BLaER1 (cell line): ENCODE measurements at regions not wholly inside any gene's neighbourhood (a gene's known extent, or its start where the extent isn't known, plus 50 kb on each side); places are given as distances from the start of the nearest gene placed in this dataset.

Experiments used
- H3K27ac ChIP-seq: shearing (Covaris generic); formaldehyde crosslinking; 2 replicates; pipeline ENCODE4 v1.8.1; 2022
- H3K27me3 ChIP-seq: shearing (Covaris generic); formaldehyde crosslinking; 2 replicates; pipeline ENCODE4 v1.8.1; 2022
- H3K36me3 ChIP-seq: shearing (Covaris generic); formaldehyde crosslinking; 2 replicates; pipeline ENCODE4 v1.8.1; 2022
- H3K4me1 ChIP-seq: shearing (Covaris generic); formaldehyde crosslinking; 2 replicates; pipeline ENCODE4 v1.8.1; 2022
- H3K4me2 ChIP-seq: shearing (Covaris generic); formaldehyde crosslinking; 2 replicates; pipeline ENCODE4 v1.8.1; 2022
- H3K4me3 ChIP-seq: shearing (Covaris generic); formaldehyde crosslinking; 2 replicates; pipeline ENCODE4 v1.8.1; 2022
- H3K9ac ChIP-seq: shearing (Covaris generic); formaldehyde crosslinking; 2 replicates; pipeline ENCODE4 v1.8.1; 2022
- H3K9me3 ChIP-seq: shearing (Covaris generic); formaldehyde crosslinking; 2 replicates; pipeline ENCODE4 v1.8.1; 2022
- H4K20me1 ChIP-seq: shearing (Covaris generic); formaldehyde crosslinking; 2 replicates; pipeline ENCODE4 v1.8.1; 2022
- Cebpa-rat ChIP-seq: shearing (Covaris generic); IDR thresholded peaks from 2 replicates; pipeline ENCODE4 v1.8.1; 2022

- H3K4me3 ChIP-seq = no peak overlapping the region
- no peaks in the 10 kb centered on the region for H3K27me3 ChIP-seq
- no peaks in the 10 kb centered on the region for H4K20me1 ChIP-seq
- H3K27ac ChIP-seq = no peak overlapping the region
- no peak overlapping the region for H3K4me2 ChIP-seq
- no peak overlapping the region for H3K9ac ChIP-seq
- no peak for TF ChIP-seq Cebpa-rat
- no peaks in the 10 kb centered on the region for H3K4me1 ChIP-seq
- no peaks in the 10 kb centered on the region for H3K9me3 ChIP-seq
- no peaks in the 10 kb centered on the region for H3K36me3 ChIP-seq
Measured at GRCh38 chr13:34343413-34343940, 525.5 kb downstream of the RFC3 start.

GRCh38 chr13:34344816-34345215 lies 526.9 kb downstream of the RFC3 start:
- Histone ChIP-seq H3K27me3 (no peaks in the 10 kb centered on the region), H3K9ac (no peak overlapping the region), H3K36me3 (no peaks in the 10 kb centered on the region), H3K4me2 (no peak overlapping the region), H3K27ac (no peak overlapping the region), H3K4me3 (no peak overlapping the region), H3K9me3 (no peaks in the 10 kb centered on the region), H4K20me1 (no peaks in the 10 kb centered on the region), H3K4me1 (no peaks in the 10 kb centered on the region)
- TF ChIP-seq Cebpa-rat = no peak

GRCh38 chr13:34345258-34345965 lies 527.5 kb downstream of the RFC3 start:
- no peaks in the 10 kb centered on the region for H3K36me3 ChIP-seq
- no peak overlapping the region for H3K9ac ChIP-seq
- H3K27ac ChIP-seq = no peak overlapping the region
- no peak overlapping the region for H3K4me3 ChIP-seq
- no peaks in the 10 kb centered on the region for H3K27me3 ChIP-seq
- no peaks in the 10 kb centered on the region for H3K4me1 ChIP-seq
- no peaks in the 10 kb centered on the region for H3K9me3 ChIP-seq
- H3K4me2 ChIP-seq = no peak overlapping the region
- H4K20me1 ChIP-seq = no peaks in the 10 kb centered on the region
- no peak for TF ChIP-seq Cebpa-rat

DNA sequence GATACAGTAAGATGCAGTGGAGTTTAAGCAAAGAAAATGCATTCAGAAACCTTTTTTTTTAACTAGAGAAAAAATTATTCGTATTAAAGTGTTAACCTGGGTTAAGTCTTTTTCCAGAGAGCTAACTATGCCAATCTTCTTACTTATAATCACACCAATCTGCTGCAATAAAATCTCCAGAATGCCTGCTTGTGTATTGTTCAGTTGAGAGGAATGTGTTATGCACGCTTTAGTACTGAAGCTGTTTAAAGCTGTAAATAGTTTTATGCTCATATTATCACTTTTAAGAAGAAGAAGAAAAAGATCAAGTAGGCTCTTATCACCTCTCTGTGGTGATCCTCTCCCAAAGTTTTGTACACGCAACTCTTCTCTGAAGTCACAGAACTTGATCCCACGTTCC lies 528.7 kb downstream of the RFC3 start:
- no peaks in the 10 kb centered on the region for H3K36me3 ChIP-seq
- H3K27me3 ChIP-seq = no peaks in the 10 kb centered on the region
- H3K27ac ChIP-seq = no peak overlapping the region
- no peak overlapping the region for H3K4me3 ChIP-seq
- no peaks in the 10 kb centered on the region for H4K20me1 ChIP-seq
- H3K9ac ChIP-seq = no peak overlapping the region
- H3K4me1 ChIP-seq = no peaks in the 10 kb centered on the region
- no peak for TF ChIP-seq Cebpa-rat
- H3K9me3 ChIP-seq = no peaks in the 10 kb centered on the region
- no peak overlapping the region for H3K4me2 ChIP-seq

DNA sequence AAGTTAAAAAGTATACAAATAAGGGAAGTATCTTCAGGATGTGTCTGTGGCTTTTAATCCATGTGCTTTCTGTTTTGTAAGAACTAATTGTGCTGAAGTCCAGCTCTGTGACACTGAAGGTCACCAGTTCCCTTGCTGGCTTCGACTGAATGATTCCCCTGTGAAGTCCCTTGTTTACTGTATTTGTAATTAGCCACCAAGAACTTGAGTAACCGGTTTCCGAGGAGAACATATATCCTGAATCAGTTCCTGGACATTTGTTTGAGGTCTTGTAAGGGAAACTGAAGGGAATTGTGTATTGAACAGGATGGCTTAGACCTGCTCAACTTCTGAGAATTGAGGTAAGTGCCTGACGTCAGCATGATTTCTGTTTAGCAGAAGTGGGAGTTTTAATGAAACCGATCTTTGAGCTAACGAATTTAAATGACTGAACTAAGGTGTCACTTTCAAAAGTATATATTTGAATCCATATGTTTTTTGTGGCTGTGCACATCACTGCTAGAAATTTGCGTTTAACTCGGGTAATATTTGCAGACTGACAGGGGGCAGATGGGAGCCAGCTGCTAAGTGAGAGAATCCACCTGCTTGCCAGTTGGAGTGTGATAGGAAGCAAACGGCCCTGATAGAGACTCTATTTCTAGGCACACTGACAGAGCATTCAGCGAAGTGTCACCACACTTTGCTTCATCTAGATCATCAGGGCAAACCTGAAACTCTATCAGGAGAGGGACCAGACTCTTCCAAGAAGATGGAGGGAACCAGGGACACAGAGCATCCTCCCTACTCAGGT lies 530.0 kb downstream of the RFC3 start:
- Histone ChIP-seq H3K9me3 (no peaks in the 10 kb centered on the region), H3K4me2 (no peak overlapping the region), H3K4me1 (no peaks in the 10 kb centered on the region), H3K9ac (no peak overlapping the region), H3K27ac (no peak overlapping the region), H3K36me3 (no peaks in the 10 kb centered on the region), H3K27me3 (no peaks in the 10 kb centered on the region), H3K4me3 (no peak overlapping the region), H4K20me1 (no peaks in the 10 kb centered on the region)
- no peak for TF ChIP-seq Cebpa-rat

- TF ChIP-seq Cebpa-rat = no peak
- Histone ChIP-seq H4K20me1 (no peaks in the 10 kb centered on the region), H3K9ac (no peak overlapping the region), H3K9me3 (no peaks in the 10 kb centered on the region), H3K4me2 (no peak overlapping the region), H3K36me3 (no peaks in the 10 kb centered on the region), H3K4me3 (no peak overlapping the region), H3K4me1 (no peaks in the 10 kb centered on the region), H3K27me3 (no peaks in the 10 kb centered on the region), H3K27ac (no peak overlapping the region)
Measured at GRCh38 chr13:34349091-34349722, 531.3 kb downstream of the RFC3 start.

- H3K27me3 ChIP-seq = no peaks in the 10 kb centered on the region
- no peaks in the 10 kb centered on the region for H3K4me1 ChIP-seq
- no peak overlapping the region for H3K4me2 ChIP-seq
- H3K4me3 ChIP-seq = no peak overlapping the region
- no peaks in the 10 kb centered on the region for H3K36me3 ChIP-seq
- no peak overlapping the region for H3K9ac ChIP-seq
- no peaks in the 10 kb centered on the region for H3K9me3 ChIP-seq
- no peak overlapping the region for H3K27ac ChIP-seq
- H4K20me1 ChIP-seq = no peaks in the 10 kb centered on the region
- TF ChIP-seq Cebpa-rat = no peak
Measured at GRCh38 chr13:34350671-34351070, 532.7 kb downstream of the RFC3 start.

DNA sequence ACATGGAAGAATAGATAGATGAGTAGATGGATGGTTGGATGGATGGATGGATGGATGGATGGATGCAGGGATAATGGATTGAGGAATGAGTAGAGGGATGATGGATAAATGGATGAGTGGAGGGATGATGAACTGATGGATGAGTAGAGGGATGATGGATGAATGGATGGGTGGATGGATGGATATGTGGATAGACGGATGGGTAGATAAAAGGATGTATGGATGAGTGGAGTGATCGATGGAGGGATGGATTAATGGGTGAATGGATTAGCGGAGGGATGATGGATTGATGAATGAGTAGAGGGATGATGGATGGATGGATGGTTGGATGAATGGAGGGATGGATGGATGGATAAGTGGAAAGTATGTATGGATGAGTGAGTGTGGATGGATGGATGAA lies 533.2 kb downstream of the RFC3 start:
- Histone ChIP-seq H3K4me2 (no peak overlapping the region), H3K9ac (no peak overlapping the region), H4K20me1 (no peaks in the 10 kb centered on the region), H3K9me3 (no peaks in the 10 kb centered on the region), H3K27me3 (no peaks in the 10 kb centered on the region), H3K4me3 (no peak overlapping the region), H3K27ac (no peak overlapping the region), H3K36me3 (no peaks in the 10 kb centered on the region), H3K4me1 (no peaks in the 10 kb centered on the region)
- no peak for TF ChIP-seq Cebpa-rat

DNA sequence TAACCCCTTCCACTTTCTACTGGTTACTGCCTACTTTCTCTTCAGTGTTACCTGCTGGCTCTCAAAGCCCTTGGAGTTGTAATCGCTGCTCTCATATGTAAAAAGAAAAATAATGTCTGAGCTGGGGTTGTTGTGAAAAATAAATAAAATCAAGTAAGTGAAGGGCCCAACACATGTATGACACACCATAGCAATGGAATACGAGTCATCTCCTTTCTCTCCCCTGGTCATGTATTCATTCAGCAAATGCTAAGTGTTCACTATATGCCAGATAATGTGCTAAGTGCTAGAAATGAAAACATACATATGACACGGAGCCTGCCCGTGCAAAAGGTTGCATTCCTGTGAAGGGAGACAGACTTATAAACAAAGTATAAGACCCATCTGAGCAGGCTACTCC lies 535.0 kb downstream of the RFC3 start:
- H3K9ac ChIP-seq = no peak overlapping the region
- H3K36me3 ChIP-seq = no peaks in the 10 kb centered on the region
- no peaks in the 10 kb centered on the region for H3K9me3 ChIP-seq
- H3K4me2 ChIP-seq = no peak overlapping the region
- no peaks in the 10 kb centered on the region for H3K27me3 ChIP-seq
- H4K20me1 ChIP-seq = no peaks in the 10 kb centered on the region
- no peak overlapping the region for H3K4me3 ChIP-seq
- no peaks in the 10 kb centered on the region for H3K4me1 ChIP-seq
- no peak overlapping the region for H3K27ac ChIP-seq
- no peak for TF ChIP-seq Cebpa-rat
